H1 (cell line): ENCODE measurements at regions not wholly inside any gene's neighbourhood (a gene's known extent, or its start where the extent isn't known, plus 50 kb on each side); places are given as distances from the start of the nearest gene placed in this dataset.

ENCODE experiments used
- CTCF ChIA-PET: fragments of 300-600 bp; sonication (Branson Sonifier 250); formaldehyde crosslinking; loops from one replicate; lab custom pipeline; 2021; ENCODE audit not compliant: partially characterized antibody; lab: Charles Lee
- POLR2A ChIA-PET: fragments of 300-600 bp; sonication (Branson Sonifier 250); formaldehyde crosslinking; loops from one replicate; lab custom pipeline; 2021; ENCODE audit warnings: inconsistent platforms; ENCODE audit not compliant: partially characterized antibody; lab: Charles Lee
- DNase-seq, 2 experiments: peaks; one replicate each; pipeline versions ENCODE4 v3.0.0 to v3.0.0-alpha.2; 2010 to 2022; ENCODE audit warnings: low spot score in 2 of 2, low read depth in 1 of 2, mixed read lengths in 1 of 2
- FAIRE-seq: peaks from 2 replicates; lab custom pipeline; 2011; peaks lifted over from hg19 to GRCh38; lab: Jason Lieb, UNC
- H2AFZ ChIP-seq: 2 replicates; pipeline ENCODE4 v1.8.1; 2012; ENCODE audit warnings: low read length, inconsistent platforms
- H2AK5ac ChIP-seq: 2 replicates; pipeline ENCODE4 v1.6.1; 2013; ENCODE audit warnings: low read depth, low read length
- H2BK120ac ChIP-seq: replicated peaks from 2 replicates; pipeline ENCODE3; 2013; ENCODE audit warnings: low read depth, low read length, inconsistent platforms
- H2BK12ac ChIP-seq: 2 replicates; pipeline ENCODE4 v1.6.1; 2013; ENCODE audit warnings: low read depth, low read length
- H2BK15ac ChIP-seq: 2 replicates; pipeline ENCODE4 v1.6.1; 2013; ENCODE audit warnings: low read length
- H2BK20ac ChIP-seq: 2 replicates; pipeline ENCODE4 v1.6.1; 2013; ENCODE audit warnings: low read length
- H2BK5ac ChIP-seq: 2 replicates; pipeline ENCODE4 v1.6.1; 2013; ENCODE audit warnings: low read depth, low read length
- H3K14ac ChIP-seq: 2 replicates; pipeline ENCODE4 v1.6.1; 2013; ENCODE audit warnings: inconsistent platforms; ENCODE audit not compliant: insufficient read length
- H3K18ac ChIP-seq: 2 replicates; pipeline ENCODE4 v1.6.1; 2013; ENCODE audit warnings: low read length; ENCODE audit errors: extremely low read depth
- H3K23ac ChIP-seq: 2 replicates; pipeline ENCODE4 v1.6.1; 2013; ENCODE audit warnings: inconsistent platforms; ENCODE audit not compliant: insufficient read length
- H3K23me2 ChIP-seq: 2 replicates; pipeline ENCODE4 v1.6.1; 2013; ENCODE audit warnings: low read depth, low read length
- H3K27ac ChIP-seq: 2 replicates; pipeline ENCODE4 v1.6.1; 2011; ENCODE audit warnings: low read depth, low read length, inconsistent platforms
- H3K27me3 ChIP-seq, 4 experiments: replicated peaks in 1 of 4; 1 replicate in 1 of 4; 2 replicates in 3 of 4; pipeline versions ENCODE4 v1.6.1 to v1.8.1; 2011 to 2013; ENCODE audit warnings: low read length in 3 of 4, mild to moderate bottlenecking in 3 of 4, inconsistent platforms in 2 of 4, mixed read lengths in 2 of 4, moderate library complexity in 1 of 4; ENCODE audit not compliant: control insufficient read depth in 3 of 4, insufficient read depth in 3 of 4; ENCODE audit errors: extremely low read depth in 1 of 4
- H3K36me3 ChIP-seq, 4 experiments: 2 replicates each; pipeline versions ENCODE4 v1.6.1 to v1.8.1; 2011 to 2013; ENCODE audit warnings: mild to moderate bottlenecking in 4 of 4, low read length in 3 of 4, moderate library complexity in 2 of 4, control low read depth in 1 of 4, inconsistent platforms in 1 of 4; ENCODE audit not compliant: insufficient read depth in 4 of 4, control insufficient read depth in 2 of 4
- H3K4ac ChIP-seq: replicated peaks from 2 replicates; pipeline ENCODE3; 2013; ENCODE audit warnings: low read length, low read depth, mixed read lengths, inconsistent platforms; ENCODE audit not compliant: insufficient read length
- H3K4me1 ChIP-seq, 4 experiments: replicated peaks in 1 of 4; 1 replicate in 1 of 4; 2 replicates in 3 of 4; pipeline versions ENCODE4 v1.6.1 to v1.8.1; 2011 to 2013; ENCODE audit warnings: low read length in 3 of 4, inconsistent platforms in 2 of 4, mixed read lengths in 1 of 4; ENCODE audit not compliant: insufficient read depth in 4 of 4, control insufficient read depth in 3 of 4
- H3K4me2 ChIP-seq, 2 experiments: 2 replicates each; pipeline versions ENCODE4 v1.6.1 to v1.8.1; 2011 to 2013; ENCODE audit warnings: low read depth in 2 of 2, low read length in 2 of 2, control low read depth in 1 of 2, inconsistent platforms in 1 of 2, mild to moderate bottlenecking in 1 of 2; ENCODE audit not compliant: insufficient read depth in 1 of 2
- H3K4me3 ChIP-seq, 4 experiments: fragments of 200-600, 300-600 bp in 1 of 4; sonication (generic), shearing (Covaris generic), sonication (Bioruptor Twin) in 1 of 4; 2 replicates each; pipeline versions ENCODE4 v1.5.1 to v1.8.1; 2011 to 2016; ENCODE audit warnings: low read length in 4 of 4, low read depth in 3 of 4, control low read depth in 2 of 4, inconsistent platforms in 2 of 4, mild to moderate bottlenecking in 2 of 4, mixed read lengths in 1 of 4, moderate library complexity in 1 of 4; ENCODE audit not compliant: insufficient read depth in 2 of 4; ENCODE audit errors: extremely low read depth in 1 of 4
- H3K56ac ChIP-seq: replicated peaks from 2 replicates; pipeline ENCODE3; 2013; ENCODE audit warnings: low read depth, mild to moderate bottlenecking, mixed read lengths, low read length, inconsistent platforms; ENCODE audit not compliant: insufficient read length
- H3K79me1 ChIP-seq: 2 replicates; pipeline ENCODE4 v1.6.1; 2013; ENCODE audit warnings: low read depth, low read length, control low read depth
- H3K79me2 ChIP-seq, 2 experiments: 2 replicates each; pipeline versions ENCODE4 v1.6.1 to v1.8.1; 2012 to 2013; ENCODE audit warnings: low read length in 2 of 2, mild to moderate bottlenecking in 2 of 2, inconsistent platforms in 1 of 2; ENCODE audit not compliant: insufficient read depth in 2 of 2, control insufficient read depth in 1 of 2
- H3K9ac ChIP-seq, 4 experiments: replicated peaks in 1 of 4; 1 replicate in 1 of 4; 2 replicates in 3 of 4; pipeline versions ENCODE4 v1.6.1 to v1.8.1; 2011 to 2013; ENCODE audit warnings: low read depth in 3 of 4, low read length in 3 of 4, control low read depth in 2 of 4, mild to moderate bottlenecking in 2 of 4, moderate library complexity in 2 of 4, inconsistent platforms in 1 of 4; ENCODE audit errors: extremely low read depth in 1 of 4
- H3K9me3 ChIP-seq, 2 experiments: 2 replicates each; pipeline versions ENCODE4 v1.6.1 to v1.8.1; 2012 to 2013; ENCODE audit warnings: mild to moderate bottlenecking in 2 of 2, moderate library complexity in 2 of 2, control low read depth in 1 of 2, inconsistent platforms in 1 of 2, low read depth in 1 of 2, low read length in 1 of 2, mixed read lengths in 1 of 2; ENCODE audit not compliant: insufficient read depth in 2 of 2
- H4K20me1 ChIP-seq, 2 experiments: replicated peaks in 1 of 2; 2 replicates each; pipeline versions ENCODE3 to v1.8.1; 2011 to 2013; ENCODE audit warnings: inconsistent platforms in 2 of 2, low read length in 2 of 2, mild to moderate bottlenecking in 1 of 2; ENCODE audit not compliant: insufficient read depth in 2 of 2, control insufficient read depth in 1 of 2
- H4K5ac ChIP-seq: 2 replicates; pipeline ENCODE4 v1.6.1; 2013; ENCODE audit warnings: low read length, low read depth, mixed read lengths, inconsistent platforms; ENCODE audit not compliant: insufficient read length
- H4K8ac ChIP-seq: 2 replicates; pipeline ENCODE4 v1.8.0; 2013; ENCODE audit warnings: mild to moderate bottlenecking, moderate library complexity, low read length, inconsistent platforms; ENCODE audit not compliant: insufficient read depth; ENCODE audit errors: extremely low read depth
- H4K91ac ChIP-seq: replicated peaks from 2 replicates; pipeline ENCODE3; 2013; ENCODE audit warnings: low read length, mixed read lengths, inconsistent platforms; ENCODE audit not compliant: insufficient read length
- BACH1 ChIP-seq: IDR thresholded peaks from 2 replicates; pipeline ENCODE4 v1.6.1; 2012; ENCODE audit warnings: low read length, improper control_type of control experiment
- CHD2 ChIP-seq: IDR thresholded peaks from 2 replicates; pipeline ENCODE4 v1.6.1; 2012; ENCODE audit warnings: low read length, improper control_type of control experiment
- EGR1 ChIP-seq: IDR thresholded peaks from 2 replicates; pipeline ENCODE4 v1.6.1; 2011; ENCODE audit warnings: low read depth, low read length, borderline replicate concordance
- EZH2 ChIP-seq: fragments of 200-600 bp; sonication (generic); IDR thresholded peaks from 2 replicates; pipeline ENCODE4 v1.7.1; 2012; ENCODE audit warnings: low read depth, mild to moderate bottlenecking, moderate library complexity, low read length, inconsistent platforms; ENCODE audit not compliant: severe bottlenecking
- GTF2F1 ChIP-seq: IDR thresholded peaks from 2 replicates; pipeline ENCODE4 v1.6.1; 2012; ENCODE audit warnings: low read depth, low read length, improper control_type of control experiment, borderline replicate concordance
- KDM5A ChIP-seq: fragments of 200-600 bp; IDR thresholded peaks from 2 replicates; pipeline ENCODE4 v1.7.1; 2012; ENCODE audit warnings: mild to moderate bottlenecking, low read length, inconsistent platforms, mixed read lengths
- MAX ChIP-seq: IDR thresholded peaks from 2 replicates; pipeline ENCODE4 v1.6.1; 2012; ENCODE audit warnings: inconsistent platforms
- POU5F1 ChIP-seq: IDR thresholded peaks from 2 replicates; pipeline ENCODE4 v1.6.1; 2011; ENCODE audit warnings: low read depth, mild to moderate bottlenecking, low read length, moderate library complexity
- RFX5 ChIP-seq: IDR thresholded peaks from 2 replicates; pipeline ENCODE4 v1.6.1; 2011; ENCODE audit warnings: low read depth, low read length, improper control_type of control experiment, borderline replicate concordance
- SP1 ChIP-seq: IDR thresholded peaks from 2 replicates; pipeline ENCODE4 v1.6.1; 2011; ENCODE audit warnings: low read depth, low read length
- SRF ChIP-seq: IDR thresholded peaks from 2 replicates; pipeline ENCODE4 v1.6.1; 2011; ENCODE audit warnings: mild to moderate bottlenecking, low read depth, low read length, moderate library complexity
- TAF7 ChIP-seq: optimal IDR thresholded peaks from 2 replicates; pipeline ENCODE3; 2011; ENCODE audit warnings: low read depth, mild to moderate bottlenecking, inconsistent platforms, low read length, moderate library complexity, borderline replicate concordance
- TBP ChIP-seq: IDR thresholded peaks from 2 replicates; pipeline ENCODE4 v1.6.1; 2011; ENCODE audit warnings: low read depth, low read length, improper control_type of control experiment
- ZNF274 ChIP-seq: IDR thresholded peaks from 2 replicates; pipeline ENCODE4 v1.7.0; 2012; ENCODE audit warnings: low read length, borderline replicate concordance; ENCODE audit errors: extremely low read depth

GRCh38 chr2:180474716-180475115 is 467.6 kb upstream of the CWC22 start:
- no peaks in the 10 kb centered on the region for H4K20me1 ChIP-seq
- TF ChIP-seq GTF2F1 (no peak), EZH2 (no peak), RFX5 (no peak), MAX (no peak), TAF7 (no peak), ZNF274 (no peak), SRF (no peak), CHD2 (no peak), BACH1 (no peak), SP1 (no peak), TBP (no peak), KDM5A (no peak), POU5F1 (no peak), EGR1 (no peak)
- H3K18ac ChIP-seq = no peak overlapping the region
- DNase-seq (no peak), FAIRE-seq (no peak)
- H3K23ac ChIP-seq = no peak overlapping the region
- no peaks in the 10 kb centered on the region for H3K36me3 ChIP-seq
- H3K4me2 ChIP-seq = no peak overlapping the region
- H3K79me1 ChIP-seq = no peaks in the 10 kb centered on the region
- POLR2A ChIA-PET = no interaction called here
- no peak overlapping the region for H2BK15ac ChIP-seq
- no peak overlapping the region for H2BK20ac ChIP-seq
- no peaks in the 10 kb centered on the region; the same call in 1 of the 2 replicates for H3K23me2 ChIP-seq
- H2AFZ ChIP-seq = no peak overlapping the region
- H3K27me3 ChIP-seq = no peaks in the 10 kb centered on the region
- H3K9me3 ChIP-seq = no peaks in the 10 kb centered on the region
- H2BK5ac ChIP-seq = no peak overlapping the region
- no peak overlapping the region for H4K5ac ChIP-seq
- H3K56ac ChIP-seq = no peak overlapping the region
- CTCF ChIA-PET = interaction anchor here (0.5 to 1.4 kb wide), 2 partner anchors 18 to 350 kb away, joined by 3 to 4 read pairs; no protein-coding TSS in a partner anchor
- H3K9ac ChIP-seq = no peak overlapping the region
- no peak overlapping the region for H3K14ac ChIP-seq
- no peak overlapping the region for H3K27ac ChIP-seq
- H4K91ac ChIP-seq = no peak overlapping the region
- no peak overlapping the region for H2BK12ac ChIP-seq
- no peak overlapping the region for H2AK5ac ChIP-seq
- no peaks in the 10 kb centered on the region for H3K4me1 ChIP-seq
- no peaks in the 10 kb centered on the region for H3K79me2 ChIP-seq
- H3K4ac ChIP-seq = no peak overlapping the region
- H3K4me3 ChIP-seq = no peak overlapping the region
- H2BK120ac ChIP-seq = no peak overlapping the region
- no peak overlapping the region for H4K8ac ChIP-seq
